ENCODE measurements at regions not wholly inside any gene's neighbourhood (a gene's known extent, or its start where the extent isn't known, plus 50 kb on each side); places are given as distances from the start of the nearest gene placed in this dataset.

DNA sequence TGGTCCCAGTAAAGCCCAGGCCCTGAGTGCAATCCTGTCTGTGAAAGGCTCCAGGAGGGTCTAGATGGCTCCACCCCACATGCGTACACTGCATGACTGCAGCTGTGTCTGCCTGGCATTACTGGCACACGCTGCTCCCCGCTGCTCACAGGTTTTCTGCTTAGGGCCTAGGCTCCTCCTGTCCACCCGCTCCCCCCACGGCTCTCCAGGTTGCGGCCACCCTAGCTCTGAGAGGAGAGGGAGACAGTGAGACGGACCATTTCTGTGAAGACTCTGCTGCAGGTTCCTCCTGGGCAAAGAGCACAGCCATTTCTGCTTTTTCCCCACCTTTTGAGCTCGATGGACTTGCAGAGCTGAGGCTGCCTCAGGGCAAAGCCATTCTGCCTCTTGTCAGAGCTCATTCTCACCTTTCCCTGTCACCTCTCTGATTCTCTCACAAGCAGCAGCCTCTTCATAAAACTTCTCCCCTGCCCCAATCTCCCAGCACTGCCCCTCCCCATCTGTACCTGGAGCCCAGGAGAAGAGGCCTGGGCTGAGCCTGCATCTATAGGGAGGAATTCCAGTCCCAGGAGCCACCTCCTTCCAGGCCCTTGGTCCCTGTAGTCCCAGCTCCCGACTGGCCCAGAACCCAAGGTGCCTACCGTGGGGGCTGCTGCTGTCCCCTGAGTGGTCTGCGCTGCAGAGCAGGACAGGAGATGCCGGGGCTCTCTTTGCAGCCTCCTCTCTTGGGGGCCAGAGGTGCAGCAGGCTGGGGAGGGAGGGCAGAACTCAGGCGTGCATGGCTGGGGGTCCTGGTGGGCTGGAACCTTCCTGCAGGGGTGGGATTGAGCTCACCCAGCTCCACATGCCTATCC is 433.7 kb upstream of the B3GAT1 start:
- 76 to 80% (median 78%) methylated on average over 8 to 13 of the region's 13 CpGs for WGBS, 4 donors
- peaks cover 0 to 50% (median 6%) of the 10 kb centered on the region in 9 donors for H3K27me3 ChIP-seq
- no peak for ATAC-seq
- H3K4me3 ChIP-seq, result no peak overlapping the region
- H3K36me3 ChIP-seq, result no peaks in the 10 kb centered on the region
- TF ChIP-seq POLR2A (IDR thresholded peaks at IDR 0.05), result no peak
- TF ChIP-seq, protein P1, sequence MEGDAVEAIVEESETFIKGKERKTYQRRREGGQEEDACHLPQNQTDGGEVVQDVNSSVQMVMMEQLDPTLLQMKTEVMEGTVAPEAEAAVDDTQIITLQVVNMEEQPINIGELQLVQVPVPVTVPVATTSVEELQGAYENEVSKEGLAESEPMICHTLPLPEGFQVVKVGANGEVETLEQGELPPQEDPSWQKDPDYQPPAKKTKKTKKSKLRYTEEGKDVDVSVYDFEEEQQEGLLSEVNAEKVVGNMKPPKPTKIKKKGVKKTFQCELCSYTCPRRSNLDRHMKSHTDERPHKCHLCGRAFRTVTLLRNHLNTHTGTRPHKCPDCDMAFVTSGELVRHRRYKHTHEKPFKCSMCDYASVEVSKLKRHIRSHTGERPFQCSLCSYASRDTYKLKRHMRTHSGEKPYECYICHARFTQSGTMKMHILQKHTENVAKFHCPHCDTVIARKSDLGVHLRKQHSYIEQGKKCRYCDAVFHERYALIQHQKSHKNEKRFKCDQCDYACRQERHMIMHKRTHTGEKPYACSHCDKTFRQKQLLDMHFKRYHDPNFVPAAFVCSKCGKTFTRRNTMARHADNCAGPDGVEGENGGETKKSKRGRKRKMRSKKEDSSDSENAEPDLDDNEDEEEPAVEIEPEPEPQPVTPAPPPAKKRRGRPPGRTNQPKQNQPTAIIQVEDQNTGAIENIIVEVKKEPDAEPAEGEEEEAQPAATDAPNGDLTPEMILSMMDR (IDR thresholded peaks at IDR 0.05), result no peak
- intact Hi-C loops (cut with DNase I), result loop anchor here in 1 of 10 donors (10.0 kb wide), 1 partner anchor 271 kb away; no protein-coding TSS in a partner anchor
- no peak for DNase-seq
- H3K9me3 ChIP-seq, result no peaks in the 10 kb centered on the region
- H3K27ac ChIP-seq, result no peak overlapping the region
- no peaks in the 10 kb centered on the region for H3K4me1 ChIP-seq

DNA sequence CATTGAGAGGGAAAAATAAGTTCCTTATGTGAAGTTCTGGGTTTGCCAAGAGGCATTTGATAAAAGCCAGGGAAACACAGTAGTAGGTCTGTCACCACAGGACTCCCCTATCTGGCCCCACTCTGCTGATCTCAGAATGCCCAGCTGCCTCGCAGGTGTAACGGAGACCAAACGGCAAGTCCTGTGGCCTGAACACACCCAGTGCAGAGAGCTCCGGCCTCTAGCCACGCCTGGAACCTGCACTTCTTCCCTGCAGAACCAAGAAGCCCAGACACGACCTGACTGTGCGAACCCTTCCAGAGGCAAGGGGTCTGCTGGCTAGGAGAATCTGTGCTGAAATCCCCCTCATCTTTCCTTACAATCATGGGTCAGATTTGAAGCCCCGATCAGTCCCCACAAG is 432.8 kb upstream of the B3GAT1 start:
- no peak for TF ChIP-seq POLR2A (IDR thresholded peaks at IDR 0.05)
- TF ChIP-seq, protein P1 (IDR thresholded peaks at IDR 0.05), result no peak
- peaks cover 0 to 52% (median 6%) of the 10 kb centered on the region in 9 donors for H3K27me3 ChIP-seq
- no peaks in the 10 kb centered on the region for H3K36me3 ChIP-seq
- ATAC-seq (no peak), DNase-seq (no peak)
- H3K4me3 ChIP-seq, result no peak overlapping the region
- H3K4me1 ChIP-seq, result no peaks in the 10 kb centered on the region
- intact Hi-C loops (cut with DNase I), result loop anchor here in 1 of 10 donors (10.0 kb wide), 1 partner anchor 270 kb away; no protein-coding TSS in a partner anchor
- no peak overlapping the region for H3K27ac ChIP-seq
- WGBS, 4 donors, result 60 to 77% (median 69%) methylated on average over 8 of the region's 8 CpGs
- H3K9me3 ChIP-seq, result no peaks in the 10 kb centered on the region

DNA sequence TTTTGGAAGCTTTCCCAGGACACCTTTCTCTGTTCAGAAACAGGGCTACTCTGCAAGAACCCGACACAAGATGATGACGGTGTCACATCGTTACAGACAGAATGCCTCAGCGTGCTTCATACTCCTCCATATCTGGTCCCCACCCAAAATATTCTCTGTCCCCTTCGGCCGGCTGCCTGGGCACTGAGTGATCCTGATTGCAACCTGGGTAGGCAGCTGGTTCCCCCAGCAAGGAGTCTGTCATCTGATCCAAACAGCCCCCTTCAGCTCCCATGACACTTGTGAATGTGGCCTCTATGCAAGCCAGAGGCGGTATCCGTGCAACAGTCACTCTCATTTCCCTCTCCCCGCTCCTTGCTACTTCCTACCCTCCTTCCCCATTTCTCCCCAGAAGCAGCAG is 431.7 kb upstream of the B3GAT1 start:
- Histone ChIP-seq H3K27me3 (peaks cover 0 to 52% (median 6%) of the 10 kb centered on the region in 9 donors), H3K27ac (no peak overlapping the region), H3K4me3 (no peak overlapping the region), H3K9me3 (no peaks in the 10 kb centered on the region), H3K36me3 (no peaks in the 10 kb centered on the region), H3K4me1 (no peaks in the 10 kb centered on the region)
- 74 to 88% (median 80%) methylated on average over 9 of the region's 9 CpGs for whole genome bisulfite sequencing, 4 donors
- ATAC-seq (no peak), DNase-seq (no peak)
- intact Hi-C loops (cut with DNase I), result loop anchor here in 1 of 10 donors (10.0 kb wide), 1 partner anchor 269 kb away; no protein-coding TSS in a partner anchor
- no peak for TF ChIP-seq POLR2A (IDR thresholded peaks at IDR 0.05)
- TF ChIP-seq, protein P1 (IDR thresholded peaks at IDR 0.05), result no peak

DNA sequence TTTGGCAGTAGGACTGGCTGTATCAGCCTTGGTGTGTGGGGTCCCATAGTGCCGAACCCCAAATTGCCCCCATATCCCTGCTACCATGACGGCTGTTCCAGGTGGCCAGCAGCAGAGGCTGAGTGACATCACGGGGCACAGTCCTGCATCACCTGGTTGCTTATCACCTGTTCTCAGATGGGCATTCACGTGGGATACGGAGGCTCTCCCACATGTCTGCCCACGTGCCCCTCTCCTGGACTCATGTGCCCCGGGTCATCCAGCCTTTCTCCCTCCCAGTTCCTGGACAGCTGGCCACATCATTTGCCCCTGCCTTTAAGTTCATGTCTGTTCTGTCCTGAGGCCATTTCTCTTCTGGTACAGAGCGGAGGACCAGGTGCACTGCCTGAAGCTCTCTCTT is 431.0 kb upstream of the B3GAT1 start:
- ATAC-seq (no peak), DNase-seq (no peak)
- Histone ChIP-seq H3K4me1 (no peaks in the 10 kb centered on the region), H3K27ac (no peak overlapping the region), H3K27me3 (peaks cover 0 to 52% (median 6%) of the 10 kb centered on the region in 9 donors), H3K4me3 (no peak overlapping the region), H3K36me3 (no peaks in the 10 kb centered on the region), H3K9me3 (no peaks in the 10 kb centered on the region)
- 85 to 98% (median 91%) methylated on average over 5 to 8 of the region's 8 CpGs for WGBS, 4 donors
- intact Hi-C loops (cut with DNase I), result loop anchor here in 1 of 10 donors (10.0 kb wide), 1 partner anchor 268 kb away; no protein-coding TSS in a partner anchor
- TF ChIP-seq POLR2A (IDR thresholded peaks at IDR 0.05), result no peak
- TF ChIP-seq, protein P1 (IDR thresholded peaks at IDR 0.05), result no peak

All from heart left ventricle (tissue), 16 donors.